GM04504 (cell line): ENCODE measurements at regions not wholly inside any gene's neighbourhood (a gene's known extent, or its start where the extent isn't known, plus 50 kb on each side); places are given as distances from the start of the nearest gene placed in this dataset.

Experiments used
- DNase-seq: peaks from one replicate; pipeline ENCODE4 v3.0.0-alpha.2; 2012; ENCODE audit warnings: low read depth

GRCh38 chr21:26653430-26653829, 80.3 kb upstream of the CYYR1 start:
- DNase-seq, result no peak

- no peak for DNase-seq
These were observed 79.8 kb upstream of the CYYR1 start for GRCh38 chr21:26652854-26653253.

- no peak for DNase-seq
These were observed 68.0 kb upstream of the CYYR1 start for GRCh38 chr21:26641062-26641461.

GRCh38 chr21:26637201-26637745, 64.2 kb upstream of the CYYR1 start:
- DNase-seq, result no peak

GRCh38 chr21:26635681-26636080, 62.6 kb upstream of the CYYR1 start:
- no peak for DNase-seq

- no peak for DNase-seq
These were observed 59.6 kb upstream of the CYYR1 start for GRCh38 chr21:26632691-26633090.

- DNase-seq, result no peak
These were observed 53.1 kb upstream of the CYYR1 start for GRCh38 chr21:26626187-26626586.

- no peak for DNase-seq
These were observed 52.0 kb upstream of the CYYR1 start for GRCh38 chr21:26624983-26625519.
